GM19239 (cell line): ENCODE measurements at regions not wholly inside any gene's neighbourhood (a gene's known extent, or its start where the extent isn't known, plus 50 kb on each side); places are given as distances from the start of the nearest gene placed in this dataset.

ENCODE experiments used
- DNase-seq: peaks from one replicate; pipeline ENCODE4 v3.0.0; 2011; ENCODE audit warnings: low spot score; ENCODE audit not compliant: insufficient read length
- FAIRE-seq: peaks from 2 replicates; lab custom pipeline; 2011; peaks lifted over from hg19 to GRCh38; lab: Jason Lieb, UNC

- no peak for FAIRE-seq
- DNase-seq: no peak
These were observed 126.8 kb upstream of the CPM start for GRCh38 chr12:69059465-69060457.

GRCh38 chr12:69061574-69061973 is 128.6 kb upstream of the CPM start:
- FAIRE-seq (no peak), DNase-seq (no peak)

- FAIRE-seq (no peak), DNase-seq (no peak)
These were observed 129.8 kb upstream of the CPM start for GRCh38 chr12:69062621-69063237.

GRCh38 chr12:69064734-69065443 is 131.9 kb upstream of the CPM start:
- DNase-seq (no peak), FAIRE-seq (no peak)

- no peak for DNase-seq
- FAIRE-seq: no peak
These were observed 132.8 kb upstream of the CPM start for GRCh38 chr12:69065775-69066174.

GRCh38 chr12:69066492-69067373 is 133.8 kb upstream of the CPM start:
- no peak for FAIRE-seq
- no peak for DNase-seq

- FAIRE-seq (no peak), DNase-seq (no peak)
These were observed 134.7 kb upstream of the CPM start for GRCh38 chr12:69067713-69068112.

GRCh38 chr12:69068448-69068847 is 135.5 kb upstream of the CPM start:
- DNase-seq (no peak), FAIRE-seq (no peak)

GRCh38 chr12:69069479-69069878 is 136.5 kb upstream of the CPM start:
- FAIRE-seq (no peak), DNase-seq (no peak)

GRCh38 chr12:69070319-69071090 is 137.5 kb upstream of the CPM start:
- FAIRE-seq: peak; percentile 91
- peak; percentile 46 for DNase-seq

GRCh38 chr12:69071091-69071370 is 138.1 kb upstream of the CPM start:
- no peak for FAIRE-seq

GRCh38 chr12:69073035-69073434 is 140.1 kb upstream of the CPM start:
- FAIRE-seq (no peak), DNase-seq (no peak)

More at GRCh38 chr12:69071091-69071370, 138.1 kb upstream of the CPM start:
- no peak for DNase-seq

GRCh38 chr12:69074556-69075349 is 141.8 kb upstream of the CPM start:
- DNase-seq (no peak), FAIRE-seq (no peak)

GRCh38 chr12:69083689-69084088 is 150.7 kb upstream of the CPM start:
- no peak for DNase-seq
- FAIRE-seq: no peak

GRCh38 chr12:69084816-69085378 is 151.9 kb upstream of the CPM start:
- DNase-seq (no peak), FAIRE-seq (no peak)

GRCh38 chr12:69085852-69086251 is 152.9 kb upstream of the CPM start:
- DNase-seq (no peak), FAIRE-seq (no peak)

- DNase-seq (no peak), FAIRE-seq (no peak)
These were observed 151.4 kb upstream of the CPSF6 start for GRCh38 chr12:69087986-69088385.

- DNase-seq: no peak
- no peak for FAIRE-seq
These were observed 148.6 kb upstream of the CPSF6 start for GRCh38 chr12:69090722-69091121.
